ENCODE measurements at regions not wholly inside any gene's neighbourhood (a gene's known extent, or its start where the extent isn't known, plus 50 kb on each side); places are given as distances from the start of the nearest gene placed in this dataset.

- no peak for DNase-seq
Observed at GRCh38 chr16:52643006-52643405, 96.1 kb upstream of the TOX3 start.

GRCh38 chr16:52634528-52634927, 87.6 kb upstream of the TOX3 start:
- DNase-seq = no peak

GRCh38 chr16:52634104-52634503, 87.2 kb upstream of the TOX3 start:
- no peak for DNase-seq

- DNase-seq = no peak
Observed at GRCh38 chr16:52633230-52633629, 86.3 kb upstream of the TOX3 start.

GRCh38 chr16:52631711-52632110, 84.8 kb upstream of the TOX3 start:
- DNase-seq = no peak

- DNase-seq = no peak
Observed at GRCh38 chr16:52630711-52631110, 83.8 kb upstream of the TOX3 start.

GRCh38 chr16:52629296-52629695, 82.4 kb upstream of the TOX3 start:
- DNase-seq = no peak

GRCh38 chr16:52624891-52625290, 77.9 kb upstream of the TOX3 start:
- no peak for DNase-seq

- no peak for DNase-seq
Observed at GRCh38 chr16:52621651-52622050, 74.7 kb upstream of the TOX3 start.

GRCh38 chr16:52618753-52619497, 72.0 kb upstream of the TOX3 start:
- no peak for DNase-seq

- no peak for DNase-seq
Observed at GRCh38 chr16:52617591-52617990, 70.6 kb upstream of the TOX3 start.

GRCh38 chr16:52613508-52613907, 66.6 kb upstream of the TOX3 start:
- no peak for DNase-seq

- DNase-seq = no peak
Observed at GRCh38 chr16:52611817-52612673, 65.1 kb upstream of the TOX3 start.

GRCh38 chr16:52603015-52603414, 56.1 kb upstream of the TOX3 start:
- no peak for DNase-seq

- no peak for DNase-seq
Observed at GRCh38 chr16:52597772-52598483, 51.0 kb upstream of the TOX3 start.

GRCh38 chr16:52597073-52597771, 50.3 kb upstream of the TOX3 start:
- no peak for DNase-seq
